ENCODE measurements at regions not wholly inside any gene's neighbourhood (a gene's known extent, or its start where the extent isn't known, plus 50 kb on each side); places are given as distances from the start of the nearest gene placed in this dataset.

DNA sequence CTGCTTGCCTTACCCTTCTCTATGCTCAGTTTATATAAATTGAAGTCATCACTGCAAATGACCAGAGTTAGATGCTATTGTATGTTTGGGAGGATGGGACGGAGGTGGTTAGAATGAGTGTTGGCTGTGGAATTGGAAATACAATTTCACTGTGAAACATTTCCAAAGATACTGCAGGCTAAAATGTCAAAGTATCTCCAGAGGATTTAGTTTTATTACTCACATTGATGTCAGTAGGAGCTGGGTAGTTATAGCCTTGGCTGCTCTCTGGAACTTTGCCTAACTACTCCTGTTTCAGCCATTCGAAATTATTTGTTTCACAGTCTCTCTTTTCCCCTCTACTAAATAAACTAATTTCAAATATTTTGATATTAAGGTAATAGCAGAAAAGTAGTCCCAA, 92.6 kb upstream of the PPP3CA start:
- no peak for DNase-seq (ENCODE audit: low spot score)
- Histone ChIP-seq H3K4me1 (ENCODE audit: insufficient read depth) (no peaks in the 10 kb centered on the region), H3K9me3 (ENCODE audit: low read depth) (no peaks in the 10 kb centered on the region), H3K4me3 (no peak overlapping the region), H3K27me3 (no peaks in the 10 kb centered on the region), H3K27ac (no peak overlapping the region), H3K36me3 (replicated peaks; ENCODE audit: insufficient read depth, low read depth) (no peaks in the 10 kb centered on the region), H3K79me2 (no peaks in the 10 kb centered on the region), H2AFZ (no peak overlapping the region), H3K4me2 (no peak overlapping the region), H4K20me1 (ENCODE audit: insufficient read depth, poor library complexity, severe bottlenecking) (no peaks in the 10 kb centered on the region), H3K9me2 (replicated peaks; ENCODE audit: insufficient read depth) (no peaks in the 10 kb centered on the region)
- 53% methylated on average over 2 of the region's 2 CpGs for WGBS (ENCODE audit: low lambda C conversion rate, missing lambda C conversion rate)
- TF ChIP-seq EZH2phosphoT487 (IDR thresholded peaks at IDR 0.05; ENCODE audit: low read depth, severe bottlenecking, unreplicated experiment) (no peak), EZH2 (IDR thresholded peaks at IDR 0.05; ENCODE audit: borderline replicate concordance) (no peak)
- TF ChIP-seq, protein P1, sequence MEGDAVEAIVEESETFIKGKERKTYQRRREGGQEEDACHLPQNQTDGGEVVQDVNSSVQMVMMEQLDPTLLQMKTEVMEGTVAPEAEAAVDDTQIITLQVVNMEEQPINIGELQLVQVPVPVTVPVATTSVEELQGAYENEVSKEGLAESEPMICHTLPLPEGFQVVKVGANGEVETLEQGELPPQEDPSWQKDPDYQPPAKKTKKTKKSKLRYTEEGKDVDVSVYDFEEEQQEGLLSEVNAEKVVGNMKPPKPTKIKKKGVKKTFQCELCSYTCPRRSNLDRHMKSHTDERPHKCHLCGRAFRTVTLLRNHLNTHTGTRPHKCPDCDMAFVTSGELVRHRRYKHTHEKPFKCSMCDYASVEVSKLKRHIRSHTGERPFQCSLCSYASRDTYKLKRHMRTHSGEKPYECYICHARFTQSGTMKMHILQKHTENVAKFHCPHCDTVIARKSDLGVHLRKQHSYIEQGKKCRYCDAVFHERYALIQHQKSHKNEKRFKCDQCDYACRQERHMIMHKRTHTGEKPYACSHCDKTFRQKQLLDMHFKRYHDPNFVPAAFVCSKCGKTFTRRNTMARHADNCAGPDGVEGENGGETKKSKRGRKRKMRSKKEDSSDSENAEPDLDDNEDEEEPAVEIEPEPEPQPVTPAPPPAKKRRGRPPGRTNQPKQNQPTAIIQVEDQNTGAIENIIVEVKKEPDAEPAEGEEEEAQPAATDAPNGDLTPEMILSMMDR (IDR thresholded peaks at IDR 0.05; ENCODE audit: poor library complexity), result no peak

DNA sequence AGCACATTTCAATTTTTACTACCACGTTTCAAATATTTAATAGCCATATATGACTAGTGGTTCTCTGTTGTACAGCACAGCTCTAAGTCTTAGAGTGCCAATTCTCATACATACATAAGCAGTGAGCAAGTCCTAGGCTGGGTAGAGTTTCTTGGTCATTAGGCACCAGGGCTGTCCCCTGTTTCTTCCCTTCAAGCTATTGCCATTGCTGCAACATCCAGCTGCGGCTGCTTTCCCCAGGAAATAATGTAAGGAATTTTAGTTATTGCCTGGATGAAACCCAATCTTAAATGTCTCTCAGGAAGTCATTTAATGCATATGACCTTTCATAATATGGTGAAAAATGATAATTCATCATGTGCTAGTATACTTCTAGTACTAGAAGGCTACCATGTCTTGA, 74.1 kb upstream of the PPP3CA start:
- Histone ChIP-seq H2AFZ (no peak overlapping the region), H3K9me2 (replicated peaks; ENCODE audit: insufficient read depth) (no peaks in the 10 kb centered on the region), H3K27ac (no peak overlapping the region), H3K79me2 (no peaks in the 10 kb centered on the region), H3K4me2 (no peak overlapping the region), H4K20me1 (ENCODE audit: insufficient read depth, poor library complexity, severe bottlenecking) (no peaks in the 10 kb centered on the region), H3K27me3 (no peaks in the 10 kb centered on the region), H3K9me3 (ENCODE audit: low read depth) (no peaks in the 10 kb centered on the region), H3K4me3 (no peak overlapping the region), H3K4me1 (ENCODE audit: insufficient read depth) (no peaks in the 10 kb centered on the region), H3K36me3 (replicated peaks; ENCODE audit: insufficient read depth, low read depth) (no peaks in the 10 kb centered on the region)
- no peak for DNase-seq (ENCODE audit: low spot score)
- TF ChIP-seq EZH2phosphoT487 (IDR thresholded peaks at IDR 0.05; ENCODE audit: low read depth, severe bottlenecking, unreplicated experiment) (no peak), EZH2 (IDR thresholded peaks at IDR 0.05; ENCODE audit: borderline replicate concordance) (no peak)
- TF ChIP-seq, protein P1 (IDR thresholded peaks at IDR 0.05; ENCODE audit: poor library complexity), result no peak
- WGBS (ENCODE audit: low lambda C conversion rate, missing lambda C conversion rate), result 93% methylated on average over 2 of the region's 2 CpGs

DNA sequence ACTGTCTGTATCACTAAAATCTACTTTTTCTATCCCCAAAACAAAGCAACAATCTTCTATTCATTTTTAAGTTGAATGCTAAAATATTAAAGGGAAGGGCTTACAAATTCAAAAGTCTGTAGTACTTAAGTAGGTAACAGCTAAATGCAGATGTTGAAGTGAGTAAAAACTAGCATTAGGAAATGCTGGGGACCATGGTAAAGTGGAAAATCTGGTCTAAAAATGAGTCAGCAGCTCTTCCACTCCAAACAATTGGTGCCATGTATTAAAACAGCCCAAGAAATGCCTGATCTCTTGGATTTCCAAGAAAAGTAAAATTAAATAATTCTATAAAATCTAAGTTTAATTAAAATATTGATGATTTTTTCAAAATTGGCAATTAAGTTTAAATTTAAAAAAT, 73.3 kb upstream of the PPP3CA start:
- H3K36me3 ChIP-seq (replicated peaks; ENCODE audit: insufficient read depth, low read depth), result no peaks in the 10 kb centered on the region
- no peak overlapping the region for H2AFZ ChIP-seq
- H3K4me1 ChIP-seq (ENCODE audit: insufficient read depth), result no peaks in the 10 kb centered on the region
- no peaks in the 10 kb centered on the region for H3K9me3 ChIP-seq (ENCODE audit: low read depth)
- H4K20me1 ChIP-seq (ENCODE audit: insufficient read depth, poor library complexity, severe bottlenecking), result no peaks in the 10 kb centered on the region
- DNase-seq (ENCODE audit: low spot score), result no peak
- H3K27ac ChIP-seq, result no peak overlapping the region
- TF ChIP-seq EZH2 (IDR thresholded peaks at IDR 0.05; ENCODE audit: borderline replicate concordance), result no peak
- TF ChIP-seq EZH2phosphoT487 (IDR thresholded peaks at IDR 0.05; ENCODE audit: low read depth, severe bottlenecking, unreplicated experiment), result no peak
- TF ChIP-seq, protein P1 (IDR thresholded peaks at IDR 0.05; ENCODE audit: poor library complexity), result no peak
- no peak overlapping the region for H3K4me3 ChIP-seq
- H3K9me2 ChIP-seq (replicated peaks; ENCODE audit: insufficient read depth), result no peaks in the 10 kb centered on the region
- no peak overlapping the region for H3K4me2 ChIP-seq
- no peaks in the 10 kb centered on the region for H3K27me3 ChIP-seq
- no peaks in the 10 kb centered on the region for H3K79me2 ChIP-seq
